Suprapubic skin (tissue), 4 donors: ENCODE measurements at regions not wholly inside any gene's neighbourhood (a gene's known extent, or its start where the extent isn't known, plus 50 kb on each side); places are given as distances from the start of the nearest gene placed in this dataset.
"Not testable (repeated sequence)": the region's sequence is repeated elsewhere in the genome, so short reads cannot be mapped to it uniquely, and the experiment has no call there.

ENCODE experiments used
- DNase-seq, 2 donors: peaks; one replicate each; pipeline ENCODE4 v3.0.0-alpha.2; 2019; ENCODE audit warnings: low spot score in 2 of 2
- H3K27ac ChIP-seq: fragments of 200-600 bp; sonication (generic); one replicate; pipeline ENCODE4 v1.5.1; 2019
- H3K27me3 ChIP-seq: fragments of 200-600 bp; sonication (generic); one replicate; pipeline ENCODE4 v1.5.1; 2019
- H3K36me3 ChIP-seq: fragments of 200-600 bp; sonication (generic); one replicate; pipeline ENCODE4 v1.5.1; 2019
- H3K4me1 ChIP-seq: fragments of 200-600 bp; sonication (generic); one replicate; pipeline ENCODE4 v1.5.1; 2019
- H3K4me3 ChIP-seq: fragments of 200-600 bp; sonication (generic); one replicate; pipeline ENCODE4 v1.5.1; 2019; ENCODE audit warnings: mild to moderate bottlenecking
- H3K9me3 ChIP-seq: fragments of 200-600 bp; sonication (generic); one replicate; pipeline ENCODE4 v1.5.1; 2019
- CTCF ChIP-seq, 2 donors: fragments of 200-600 bp in 1 of 2; fragments of 450-650 bp in 1 of 2; sonication (generic) in 1 of 2; IDR thresholded peaks; one replicate each; pipeline ENCODE4 v1.5.1; 2016 to 2019; ENCODE audit warnings: antibody characterized with exemption in 2 of 2, mild to moderate bottlenecking in 1 of 2, moderate library complexity in 1 of 2
- EP300 ChIP-seq: sonication (generic); formaldehyde crosslinking; IDR thresholded peaks from one replicate; pipeline ENCODE4 v1.6.1; 2017; ENCODE audit warnings: antibody characterized with exemption
- POLR2A ChIP-seq, 2 donors: fragments of 450-650 bp; IDR thresholded peaks; one replicate each; pipeline ENCODE4 v1.6.1; 2017; ENCODE audit warnings: antibody characterized with exemption in 2 of 2, mild to moderate bottlenecking in 2 of 2, moderate library complexity in 2 of 2
- POLR2AphosphoS5 ChIP-seq, 3 donors: sonication (generic); formaldehyde crosslinking; IDR thresholded peaks; one replicate each; pipeline ENCODE4 v1.6.1; 2017; ENCODE audit warnings: antibody characterized with exemption in 3 of 3
- WGBS: methylation state at CpG from one replicate; pipeline ENCODE4 v1.1.5; 2018; 5-methylcytosine and 5-hydroxymethylcytosine counted together

DNA sequence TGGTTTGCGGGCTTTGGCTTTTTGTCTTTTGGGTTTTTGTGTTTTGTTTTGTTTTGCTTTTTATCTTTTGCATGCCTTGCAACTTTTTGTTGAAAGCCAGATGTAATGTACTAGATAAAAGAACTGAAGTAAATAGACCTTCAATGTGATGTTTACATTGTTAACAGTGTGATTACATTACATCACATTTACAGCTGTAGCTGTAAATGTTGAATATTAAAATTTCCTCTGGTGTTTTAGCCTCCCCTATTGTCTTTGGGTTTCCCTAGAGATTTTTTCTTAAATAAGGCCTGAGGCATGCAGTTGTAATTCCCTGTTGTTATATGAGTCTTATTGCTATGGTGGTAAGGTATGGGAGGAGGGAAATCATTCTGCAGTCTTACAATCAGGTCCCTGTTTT lies 275.0 kb downstream of the PARM1 start:
- no peak overlapping the region for H3K4me3 ChIP-seq
- no peak for TF ChIP-seq EP300
- TF ChIP-seq CTCF (IDR thresholded peaks at IDR 0.05), result no peak
- TF ChIP-seq POLR2AphosphoS5 (IDR thresholded peaks at IDR 0.05), result no peak
- no peak for TF ChIP-seq POLR2A (IDR thresholded peaks at IDR 0.05)
- no peak for DNase-seq
- no peaks in the 10 kb centered on the region for H3K4me1 ChIP-seq
- no peaks in the 10 kb centered on the region for H3K36me3 ChIP-seq
- no peaks in the 10 kb centered on the region for H3K9me3 ChIP-seq
- H3K27ac ChIP-seq, result no peak overlapping the region
- H3K27me3 ChIP-seq, result no peaks in the 10 kb centered on the region
- 95% methylated on average over 1 of the region's 1 CpG for WGBS

- Histone ChIP-seq H3K4me3 (no peak overlapping the region), H3K27ac (no peak overlapping the region), H3K9me3 (no peaks in the 10 kb centered on the region), H3K27me3 (no peaks in the 10 kb centered on the region), H3K4me1 (no peaks in the 10 kb centered on the region), H3K36me3 (no peaks in the 10 kb centered on the region)
- TF ChIP-seq POLR2A (IDR thresholded peaks at IDR 0.05) (no peak), CTCF (IDR thresholded peaks at IDR 0.05) (no peak), POLR2AphosphoS5 (IDR thresholded peaks at IDR 0.05) (no peak), EP300 (no peak)
- DNase-seq, result no peak
- 40% methylated on average over 7 of the region's 7 CpGs for WGBS
These were observed 262.2 kb downstream of the PARM1 start for GRCh38 chr4:75195111-75195510.

- no peak for TF ChIP-seq CTCF (IDR thresholded peaks at IDR 0.05)
- no peak for TF ChIP-seq POLR2AphosphoS5 (IDR thresholded peaks at IDR 0.05)
- no peak for TF ChIP-seq POLR2A (IDR thresholded peaks at IDR 0.05)
- no peak for TF ChIP-seq EP300
- WGBS, result 90% methylated on average over 7 of the region's 8 CpGs
- DNase-seq, result no peak
These were observed 261.3 kb downstream of the PARM1 start for GRCh38 chr4:75194180-75194579.

GRCh38 chr4:75192182-75192581 lies 259.3 kb downstream of the PARM1 start:
- not testable (repeated sequence) for H3K9me3 ChIP-seq, DNase-seq, H3K27ac ChIP-seq, H3K36me3 ChIP-seq, H3K27me3 ChIP-seq, H3K4me3 ChIP-seq, H3K4me1 ChIP-seq
- WGBS, result 91% methylated on average over 2 of the region's 2 CpGs

More at GRCh38 chr4:75194180-75194579, 261.3 kb downstream of the PARM1 start:
- Histone ChIP-seq H3K9me3 (no peaks in the 10 kb centered on the region), H3K36me3 (no peaks in the 10 kb centered on the region), H3K27me3 (no peaks in the 10 kb centered on the region), H3K4me1 (no peaks in the 10 kb centered on the region), H3K4me3 (no peak overlapping the region), H3K27ac (no peak overlapping the region)

DNA sequence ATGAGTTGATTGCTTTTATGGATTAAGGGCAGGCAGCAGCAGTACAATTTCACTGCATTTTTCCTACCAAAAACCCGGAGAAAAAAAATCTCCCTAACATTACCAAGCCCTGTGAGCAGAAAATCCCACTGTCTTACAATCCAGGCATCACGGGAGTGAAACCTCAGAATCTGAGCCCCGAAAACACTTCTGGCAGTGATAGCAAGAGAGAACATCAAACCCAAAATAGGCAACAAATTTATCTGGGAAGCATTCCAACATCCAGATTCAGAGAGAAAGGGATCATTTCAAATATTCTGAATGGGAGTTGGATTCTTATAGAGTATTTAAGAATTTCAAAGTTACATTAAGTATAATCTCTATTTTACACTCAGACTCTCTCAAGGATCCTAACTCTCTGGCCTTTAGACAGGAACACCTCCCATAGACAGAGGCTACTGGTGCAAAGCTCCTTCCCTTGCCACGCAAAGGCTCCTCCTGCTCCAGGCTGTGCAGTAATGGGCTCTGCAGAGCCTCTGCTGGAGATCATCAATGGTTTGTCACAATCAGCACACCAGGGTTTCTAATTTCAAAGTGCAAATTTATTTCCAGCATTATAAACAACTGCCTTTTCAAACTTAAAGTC lies 256.9 kb downstream of the PARM1 start:
- Histone ChIP-seq H3K27ac (no peak overlapping the region), H3K4me3 (no peak overlapping the region), H3K4me1 (no peaks in the 10 kb centered on the region), H3K36me3 (no peaks in the 10 kb centered on the region), H3K9me3 (no peaks in the 10 kb centered on the region), H3K27me3 (no peaks in the 10 kb centered on the region)
- WGBS, result 65% methylated on average over 4 of the region's 4 CpGs
- TF ChIP-seq POLR2A (IDR thresholded peaks at IDR 0.05), result no peak
- no peak for TF ChIP-seq POLR2AphosphoS5 (IDR thresholded peaks at IDR 0.05)
- TF ChIP-seq EP300, result no peak
- no peak for TF ChIP-seq CTCF (IDR thresholded peaks at IDR 0.05)
- DNase-seq, result no peak
